ENCODE measurements at regions not wholly inside any gene's neighbourhood (a gene's known extent, or its start where the extent isn't known, plus 50 kb on each side); places are given as distances from the start of the nearest gene placed in this dataset.

- TF ChIP-seq GATA2 (IDR thresholded peaks at IDR 0.05; ENCODE audit: low read depth, low read length) (no peak), GATA3 (IDR thresholded peaks at IDR 0.05; ENCODE audit: low read depth, low read length) (no peak)
Measured at GRCh38 chr22:27146866-27147633, 489.7 kb downstream of the MIAT start.
